MM.1S (cell line): ENCODE measurements at regions not wholly inside any gene's neighbourhood (a gene's known extent, or its start where the extent isn't known, plus 50 kb on each side); places are given as distances from the start of the nearest gene placed in this dataset.

ENCODE experiments used
- CTCF ChIP-seq: fragments of 300-600 bp; sonication (generic); IDR thresholded peaks from 2 replicates; pipeline ENCODE4 v1.5.1; 2016; ENCODE audit warnings: antibody characterized with exemption, low read length, mixed read lengths
- EZH2 ChIP-seq: fragments of 300-600 bp; sonication (generic); optimal IDR thresholded peaks from 2 replicates; pipeline ENCODE3; 2017; ENCODE audit warnings: low read depth, mild to moderate bottlenecking, antibody characterized with exemption, low read length, mixed read lengths

DNA sequence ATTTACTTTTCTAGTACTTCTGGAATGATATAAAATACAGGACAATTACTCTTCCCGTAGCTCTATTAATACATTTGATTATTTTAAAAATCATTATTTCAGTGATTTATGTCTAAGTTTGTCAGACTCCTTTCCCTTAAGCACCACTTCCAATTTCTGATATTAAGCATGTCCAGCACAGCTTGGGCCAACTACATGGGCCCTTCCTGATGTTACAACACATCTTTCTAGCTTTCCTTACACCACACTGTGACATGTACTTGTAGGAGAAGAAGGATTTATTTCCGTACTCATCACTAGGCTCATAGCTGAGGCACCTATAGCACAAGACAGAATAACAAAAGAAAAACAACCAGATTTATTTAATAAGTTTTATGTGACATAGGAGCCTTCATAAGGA lies 134.8 kb upstream of the HNRNPA3 start:
- TF ChIP-seq CTCF = no peak
- TF ChIP-seq EZH2 = no peak
